Activated CD8-positive, alpha-beta memory T cell treated with anti-CD3 and anti-CD28 coated beads, Interleukin-2, amount 50 U/mL, for 24 hours (primary cell): ENCODE measurements at regions not wholly inside any gene's neighbourhood (a gene's known extent, or its start where the extent isn't known, plus 50 kb on each side); places are given as distances from the start of the nearest gene placed in this dataset.

Experiments
- DNase-seq: peaks from one replicate; pipeline ENCODE4 v3.0.0-alpha.2; 2020; ENCODE audit errors: extremely low read depth

- DNase-seq, result no peak
Measured at GRCh38 chr10:129353101-129353500, 113.9 kb upstream of the MGMT start.

- no peak for DNase-seq
Measured at GRCh38 chr10:129360046-129360445, 107.0 kb upstream of the MGMT start.

- DNase-seq, result no peak
Measured at GRCh38 chr10:129361676-129362376, 105.2 kb upstream of the MGMT start.

- DNase-seq, result no peak
Measured at GRCh38 chr10:129364949-129365348, 102.1 kb upstream of the MGMT start.

- no peak for DNase-seq
Measured at GRCh38 chr10:129365767-129366402, 101.2 kb upstream of the MGMT start.

GRCh38 chr10:129366450-129366849 lies 100.6 kb upstream of the MGMT start:
- DNase-seq, result no peak

GRCh38 chr10:129369566-129369965 lies 97.5 kb upstream of the MGMT start:
- DNase-seq, result no peak

GRCh38 chr10:129371541-129371940 lies 95.5 kb upstream of the MGMT start:
- no peak for DNase-seq

GRCh38 chr10:129372172-129372571 lies 94.9 kb upstream of the MGMT start:
- DNase-seq, result no peak

- DNase-seq, result no peak
Measured at GRCh38 chr10:129373231-129373630, 93.8 kb upstream of the MGMT start.

- no peak for DNase-seq
Measured at GRCh38 chr10:129373718-129374117, 93.3 kb upstream of the MGMT start.

- DNase-seq, result no peak
Measured at GRCh38 chr10:129375171-129375570, 91.9 kb upstream of the MGMT start.

- no peak for DNase-seq
Measured at GRCh38 chr10:129375912-129376311, 91.1 kb upstream of the MGMT start.

- no peak for DNase-seq
Measured at GRCh38 chr10:129380279-129380678, 86.8 kb upstream of the MGMT start.

- no peak for DNase-seq
Measured at GRCh38 chr10:129381741-129382140, 85.3 kb upstream of the MGMT start.

- DNase-seq, result no peak
Measured at GRCh38 chr10:129382401-129382800, 84.6 kb upstream of the MGMT start.

GRCh38 chr10:129383651-129384050 lies 83.4 kb upstream of the MGMT start:
- no peak for DNase-seq

- no peak for DNase-seq
Measured at GRCh38 chr10:129385600-129385999, 81.4 kb upstream of the MGMT start.

GRCh38 chr10:129386415-129387257 lies 80.4 kb upstream of the MGMT start:
- no peak for DNase-seq

GRCh38 chr10:129387258-129387525 lies 79.8 kb upstream of the MGMT start:
- no peak for DNase-seq

GRCh38 chr10:129388435-129388834 lies 78.6 kb upstream of the MGMT start:
- no peak for DNase-seq

- DNase-seq, result no peak
Measured at GRCh38 chr10:129389194-129389593, 77.8 kb upstream of the MGMT start.

- no peak for DNase-seq
Measured at GRCh38 chr10:129390147-129390546, 76.9 kb upstream of the MGMT start.
